Osteoblast (primary cell): ENCODE measurements at regions not wholly inside any gene's neighbourhood (a gene's known extent, or its start where the extent isn't known, plus 50 kb on each side); places are given as distances from the start of the nearest gene placed in this dataset.

Source experiments
- DNase-seq: peaks from one replicate; pipeline ENCODE4 v3.0.0; 2011; ENCODE audit warnings: low spot score, mixed read lengths; ENCODE audit not compliant: insufficient read length; ENCODE audit errors: missing footprints
- H2AFZ ChIP-seq: 2 replicates; pipeline ENCODE4 v1.6.0; 2011; ENCODE audit warnings: mild to moderate bottlenecking, low read length
- H3K27ac ChIP-seq: 2 replicates; pipeline ENCODE4 v1.5.1; 2011; ENCODE audit warnings: mild to moderate bottlenecking, low read depth, low read length, moderate library complexity
- H3K27me3 ChIP-seq: 2 replicates; pipeline ENCODE4 v1.6.0; 2012; ENCODE audit warnings: mild to moderate bottlenecking, control low read depth, inconsistent platforms, low read length, moderate library complexity; ENCODE audit not compliant: insufficient read depth
- H3K36me3 ChIP-seq: 2 replicates; pipeline ENCODE4 v1.5.1; 2011; ENCODE audit warnings: mild to moderate bottlenecking, low read length, control low read depth, moderate library complexity; ENCODE audit not compliant: insufficient read depth
- H3K4me1 ChIP-seq: 2 replicates; pipeline ENCODE4 v1.5.1; 2011; ENCODE audit warnings: mild to moderate bottlenecking, low read length, control low read depth, moderate library complexity; ENCODE audit not compliant: insufficient read depth
- H3K4me2 ChIP-seq: 2 replicates; pipeline ENCODE4 v1.6.0; 2011; ENCODE audit warnings: mild to moderate bottlenecking, low read length; ENCODE audit not compliant: insufficient read depth
- H3K4me3 ChIP-seq: fragments of 200-600 bp; sonication (generic); 3 replicates; pipeline ENCODE4 v1.5.1; 2012; ENCODE audit warnings: mild to moderate bottlenecking, low read length, inconsistent platforms; ENCODE audit not compliant: insufficient read depth
- H3K79me2 ChIP-seq: 2 replicates; pipeline ENCODE4 v1.6.0; 2012; ENCODE audit warnings: mild to moderate bottlenecking, low read length, control low read depth, inconsistent platforms; ENCODE audit not compliant: insufficient read depth
- H3K9me3 ChIP-seq: 2 replicates; pipeline ENCODE4 v1.5.1; 2011; ENCODE audit warnings: low read depth, low read length, control low read depth
- H4K20me1 ChIP-seq: 2 replicates; pipeline ENCODE4 v1.6.0; 2012; ENCODE audit warnings: mild to moderate bottlenecking, low read length, control low read depth; ENCODE audit not compliant: insufficient read depth
- TF ChIP-seq, protein P1 (sequence below): IDR thresholded peaks from 2 replicates; pipeline ENCODE4 v1.5.1; 2011; ENCODE audit warnings: mild to moderate bottlenecking, low read depth, low read length, moderate library complexity; ENCODE audit errors: extremely low read depth

DNA sequence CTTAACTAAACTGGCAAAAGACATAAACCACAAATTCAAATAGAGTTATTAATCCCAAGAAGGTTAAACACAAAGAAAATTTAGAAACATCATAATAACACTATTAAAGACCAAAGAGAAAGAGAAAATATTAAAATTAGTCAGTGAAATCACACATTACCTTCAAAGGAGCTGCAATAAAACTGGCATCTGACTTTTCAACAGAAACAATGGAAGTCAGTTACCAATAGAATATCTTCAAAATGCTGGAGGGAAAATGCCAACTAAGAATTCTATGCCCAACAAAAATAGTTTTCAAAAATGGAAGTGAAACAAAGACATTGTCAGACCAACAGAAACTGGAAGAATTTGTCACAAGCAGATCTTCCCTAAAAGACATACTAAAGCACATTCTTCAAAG, 68.7 kb upstream of the RNF7 start:
- H4K20me1 ChIP-seq: no peaks in the 10 kb centered on the region

DNA sequence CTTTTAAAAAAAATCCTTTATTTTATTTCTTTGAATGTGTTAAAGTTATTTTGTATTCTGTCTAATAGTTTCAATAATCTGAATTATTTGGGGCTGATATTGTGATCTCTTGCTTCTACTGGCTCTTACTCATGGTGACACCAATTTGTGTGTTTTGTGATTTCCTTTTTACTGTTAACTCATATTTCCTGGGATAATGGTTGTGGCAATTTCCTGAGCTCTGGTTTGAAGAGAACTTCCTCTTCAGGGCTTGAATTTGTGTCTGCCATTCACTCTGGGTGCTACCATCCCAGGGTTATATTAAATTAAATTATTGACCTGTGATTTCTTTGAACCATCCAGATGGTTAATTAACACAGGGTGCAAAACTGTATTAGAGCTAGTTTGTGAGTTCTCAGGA, 60.4 kb upstream of the RNF7 start:
- no peaks in the 10 kb centered on the region for H3K36me3 ChIP-seq
- H3K9me3 ChIP-seq: no peaks in the 10 kb centered on the region
- TF ChIP-seq, protein P1, sequence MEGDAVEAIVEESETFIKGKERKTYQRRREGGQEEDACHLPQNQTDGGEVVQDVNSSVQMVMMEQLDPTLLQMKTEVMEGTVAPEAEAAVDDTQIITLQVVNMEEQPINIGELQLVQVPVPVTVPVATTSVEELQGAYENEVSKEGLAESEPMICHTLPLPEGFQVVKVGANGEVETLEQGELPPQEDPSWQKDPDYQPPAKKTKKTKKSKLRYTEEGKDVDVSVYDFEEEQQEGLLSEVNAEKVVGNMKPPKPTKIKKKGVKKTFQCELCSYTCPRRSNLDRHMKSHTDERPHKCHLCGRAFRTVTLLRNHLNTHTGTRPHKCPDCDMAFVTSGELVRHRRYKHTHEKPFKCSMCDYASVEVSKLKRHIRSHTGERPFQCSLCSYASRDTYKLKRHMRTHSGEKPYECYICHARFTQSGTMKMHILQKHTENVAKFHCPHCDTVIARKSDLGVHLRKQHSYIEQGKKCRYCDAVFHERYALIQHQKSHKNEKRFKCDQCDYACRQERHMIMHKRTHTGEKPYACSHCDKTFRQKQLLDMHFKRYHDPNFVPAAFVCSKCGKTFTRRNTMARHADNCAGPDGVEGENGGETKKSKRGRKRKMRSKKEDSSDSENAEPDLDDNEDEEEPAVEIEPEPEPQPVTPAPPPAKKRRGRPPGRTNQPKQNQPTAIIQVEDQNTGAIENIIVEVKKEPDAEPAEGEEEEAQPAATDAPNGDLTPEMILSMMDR: no peak
- H4K20me1 ChIP-seq: no peaks in the 10 kb centered on the region
- H3K79me2 ChIP-seq: no peaks in the 10 kb centered on the region
- DNase-seq: no peak
- no peaks in the 10 kb centered on the region for H3K4me1 ChIP-seq
- no peak overlapping the region for H3K27ac ChIP-seq
- H3K4me2 ChIP-seq: no peak overlapping the region
- H3K4me3 ChIP-seq: no peak overlapping the region
- H3K27me3 ChIP-seq: no peaks in the 10 kb centered on the region
- no peak overlapping the region for H2AFZ ChIP-seq

More for the DNA sequence above, 68.7 kb upstream of the RNF7 start:
- DNase-seq: no peak
- Histone ChIP-seq H3K79me2 (no peaks in the 10 kb centered on the region), H3K4me2 (no peak overlapping the region), H3K4me1 (no peaks in the 10 kb centered on the region), H3K27ac (no peak overlapping the region), H3K27me3 (no peaks in the 10 kb centered on the region), H2AFZ (no peak overlapping the region), H3K4me3 (no peak overlapping the region), H3K36me3 (no peaks in the 10 kb centered on the region), H3K9me3 (no peaks in the 10 kb centered on the region)
- TF ChIP-seq, protein P1: no peak

DNA sequence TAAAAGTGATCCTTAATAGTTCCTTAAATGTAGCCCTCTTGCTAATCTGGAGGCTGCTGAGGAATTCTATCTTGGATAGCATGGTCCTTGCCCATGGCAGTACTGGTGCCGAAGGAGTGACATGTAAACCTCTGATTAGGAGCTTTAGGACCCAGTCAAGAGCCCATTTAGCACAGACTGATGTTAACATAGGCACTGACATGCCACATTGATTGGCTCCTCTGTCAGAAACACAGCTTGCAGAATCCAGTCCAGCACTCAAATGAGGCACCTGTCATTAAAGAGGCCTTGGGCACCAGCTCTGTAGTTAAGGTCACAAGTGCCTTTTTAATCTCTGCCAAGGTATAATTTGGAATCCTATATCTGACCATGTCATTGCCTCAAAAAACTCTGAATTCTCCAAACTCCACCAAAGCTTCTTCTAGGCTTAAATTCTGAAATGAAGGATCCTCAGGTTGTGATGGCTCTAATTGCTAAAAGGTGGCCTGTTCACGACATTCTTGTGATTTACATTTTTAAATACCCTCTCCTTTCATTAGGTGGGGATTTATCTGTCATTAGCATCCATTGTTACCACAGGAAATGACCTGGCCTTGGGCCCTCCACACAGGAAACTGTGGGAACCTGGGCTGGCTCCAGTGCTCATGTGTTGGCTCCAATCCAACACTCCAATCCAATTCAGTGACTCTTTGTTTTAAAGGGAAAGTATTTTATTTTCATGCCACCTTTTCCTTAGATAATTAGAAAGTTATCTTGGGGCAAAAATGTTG, 57.3 kb upstream of the RNF7 start:
- no peaks in the 10 kb centered on the region for H4K20me1 ChIP-seq
- no peaks in the 10 kb centered on the region for H3K79me2 ChIP-seq
- no peak overlapping the region for H3K4me2 ChIP-seq
- H3K36me3 ChIP-seq: no peaks in the 10 kb centered on the region
- no peaks in the 10 kb centered on the region for H3K27me3 ChIP-seq
- TF ChIP-seq, protein P1: no peak
- no peak overlapping the region for H3K4me3 ChIP-seq
- H3K27ac ChIP-seq: no peak overlapping the region
- H3K9me3 ChIP-seq: no peaks in the 10 kb centered on the region
- no peak for DNase-seq
- H3K4me1 ChIP-seq: no peaks in the 10 kb centered on the region
- no peak overlapping the region for H2AFZ ChIP-seq

DNA sequence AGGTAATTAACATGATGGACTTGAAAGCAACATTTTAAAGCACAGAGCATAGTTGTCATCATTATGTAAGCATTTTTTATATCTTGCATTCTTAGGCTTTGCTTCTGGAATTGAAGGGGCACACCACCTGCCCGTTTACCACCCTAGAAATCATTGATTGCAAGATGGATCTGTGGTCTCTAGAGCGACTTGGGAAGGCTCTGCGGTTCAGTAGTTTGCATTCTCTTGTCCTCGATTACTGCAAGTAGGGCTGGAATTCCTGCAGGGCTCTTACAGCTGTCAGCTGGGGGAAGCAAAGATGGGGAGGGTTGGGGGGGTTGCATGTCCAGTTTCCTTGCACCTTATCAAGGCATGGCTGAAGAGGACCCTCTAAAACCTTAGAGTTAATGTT, 56.7 kb upstream of the RNF7 start:
- Histone ChIP-seq H2AFZ (no peak overlapping the region), H3K4me1 (peaks cover 4% of the 10 kb centered on the region), H3K36me3 (no peaks in the 10 kb centered on the region), H3K9me3 (no peaks in the 10 kb centered on the region), H4K20me1 (no peaks in the 10 kb centered on the region), H3K27ac (no peak overlapping the region), H3K4me3 (no peak overlapping the region), H3K27me3 (no peaks in the 10 kb centered on the region), H3K4me2 (no peak overlapping the region), H3K79me2 (no peaks in the 10 kb centered on the region)
- DNase-seq: no peak
- TF ChIP-seq, protein P1: no peak
